ENCODE measurements at regions not wholly inside any gene's neighbourhood (a gene's known extent, or its start where the extent isn't known, plus 50 kb on each side); places are given as distances from the start of the nearest gene placed in this dataset.

DNA sequence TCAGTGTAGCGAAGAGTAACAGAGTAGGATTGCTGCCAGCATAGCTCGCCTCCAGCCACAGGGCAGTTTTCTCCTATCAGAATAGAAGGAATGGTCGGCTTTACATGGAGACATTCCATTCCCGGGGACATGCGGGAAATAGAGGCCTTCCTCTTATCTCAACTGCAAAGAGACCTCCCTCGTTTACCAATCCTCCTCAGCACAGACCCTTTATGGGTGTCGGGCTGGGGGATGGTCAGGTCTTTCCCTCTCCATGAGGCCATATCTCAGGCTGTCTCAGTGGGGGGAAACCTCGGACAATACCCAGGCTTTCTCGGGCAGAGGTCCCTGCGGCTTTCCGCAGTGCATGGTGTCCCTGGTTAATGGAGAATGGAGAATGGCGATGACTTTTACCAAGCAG is 285.0 kb downstream of the ASMT start:
- TF ChIP-seq TAF1 (IDR thresholded peaks at IDR 0.05; ENCODE audit: low read depth, low read length) (no peak), POLR2AphosphoS5 (IDR thresholded peaks at IDR 0.05; ENCODE audit: low read depth, low read length) (no peak), PAX5 (IDR thresholded peaks at IDR 0.05; ENCODE audit: insufficient read depth, low read length, severe bottlenecking) (no peak), POLR2A (IDR thresholded peaks at IDR 0.05; ENCODE audit: low read depth, low read length) (no peak), POU2F2 (IDR thresholded peaks at IDR 0.05; ENCODE audit: low read depth, low read length) (no peak)

Measured in GM12891 (cell line).